ENCODE measurements at regions not wholly inside any gene's neighbourhood (a gene's known extent, or its start where the extent isn't known, plus 50 kb on each side); places are given as distances from the start of the nearest gene placed in this dataset.

- ATAC-seq (no peak), DNase-seq (no peak)
- H3K4me3 ChIP-seq (ENCODE audit: low read length): no peak overlapping the region
- H3K9me3 ChIP-seq (ENCODE audit: control insufficient read depth, low read length): no peaks in the 10 kb centered on the region
- no peaks in the 10 kb centered on the region for H3K27me3 ChIP-seq (ENCODE audit: control insufficient read depth, insufficient read depth)
- intact Hi-C loops (cut with DNase I): no loop called here
- H3K27ac ChIP-seq (ENCODE audit: low read length): no peak overlapping the region
- WGBS: 78% methylated on average over 1 of the region's 1 CpG
- no peaks in the 10 kb centered on the region for H3K4me1 ChIP-seq (ENCODE audit: control insufficient read depth, insufficient read depth, low read length)
Measured at GRCh38 chr4:28690890-28691289, 1830.2 kb downstream of the STIM2 start.

GRCh38 chr4:28702571-28702970, 1841.9 kb downstream of the STIM2 start:
- WGBS: 70% methylated on average over 4 of the region's 4 CpGs
- DNase-seq: no peak
- intact Hi-C loops (cut with DNase I): no loop called here
- Histone ChIP-seq H3K27me3 (ENCODE audit: control insufficient read depth, insufficient read depth) (no peaks in the 10 kb centered on the region), H3K9me3 (ENCODE audit: control insufficient read depth, low read length) (no peaks in the 10 kb centered on the region), H3K27ac (ENCODE audit: low read length) (no peak overlapping the region), H3K4me3 (ENCODE audit: low read length) (no peak overlapping the region), H3K4me1 (ENCODE audit: control insufficient read depth, insufficient read depth, low read length) (no peaks in the 10 kb centered on the region)
- ATAC-seq: no peak

GRCh38 chr4:28709891-28710290, 1849.2 kb downstream of the STIM2 start:
- ATAC-seq (no peak), DNase-seq (no peak)
- H3K9me3 ChIP-seq (ENCODE audit: control insufficient read depth, low read length): no peaks in the 10 kb centered on the region
- H3K27ac ChIP-seq (ENCODE audit: low read length): no peak overlapping the region
- intact Hi-C loops (cut with DNase I): no loop called here
- no peaks in the 10 kb centered on the region for H3K4me1 ChIP-seq (ENCODE audit: control insufficient read depth, insufficient read depth, low read length)
- no peaks in the 10 kb centered on the region for H3K27me3 ChIP-seq (ENCODE audit: control insufficient read depth, insufficient read depth)
- H3K4me3 ChIP-seq (ENCODE audit: low read length): no peak overlapping the region
- WGBS: 35% methylated on average over 3 of the region's 3 CpGs

GRCh38 chr4:28723371-28723770, 1862.7 kb downstream of the STIM2 start:
- H3K9me3 ChIP-seq (ENCODE audit: control insufficient read depth, low read length): no peaks in the 10 kb centered on the region
- H3K4me1 ChIP-seq (ENCODE audit: control insufficient read depth, insufficient read depth, low read length): no peaks in the 10 kb centered on the region
- no peak overlapping the region for H3K4me3 ChIP-seq (ENCODE audit: low read length)
- H3K27ac ChIP-seq (ENCODE audit: low read length): no peak overlapping the region
- intact Hi-C loops (cut with DNase I): no loop called here
- DNase-seq: no peak
- no peak for ATAC-seq
- no peaks in the 10 kb centered on the region for H3K27me3 ChIP-seq (ENCODE audit: control insufficient read depth, insufficient read depth)
- 67% methylated on average over 6 of the region's 6 CpGs for WGBS

GRCh38 chr4:28724239-28724638, 1863.6 kb downstream of the STIM2 start:
- intact Hi-C loops (cut with DNase I): no loop called here
- H3K4me1 ChIP-seq (ENCODE audit: control insufficient read depth, insufficient read depth, low read length): no peaks in the 10 kb centered on the region
- H3K9me3 ChIP-seq (ENCODE audit: control insufficient read depth, low read length): no peaks in the 10 kb centered on the region
- no peak overlapping the region for H3K4me3 ChIP-seq (ENCODE audit: low read length)
- no peak for ATAC-seq
- 95% methylated on average over 1 of the region's 1 CpG for WGBS
- no peak for DNase-seq
- no peaks in the 10 kb centered on the region for H3K27me3 ChIP-seq (ENCODE audit: control insufficient read depth, insufficient read depth)
- H3K27ac ChIP-seq (ENCODE audit: low read length): no peak overlapping the region

- WGBS: 49% methylated on average over 2 of the region's 2 CpGs
- Histone ChIP-seq H3K4me3 (ENCODE audit: low read length) (no peak overlapping the region), H3K27ac (ENCODE audit: low read length) (no peak overlapping the region), H3K9me3 (ENCODE audit: control insufficient read depth, low read length) (no peaks in the 10 kb centered on the region), H3K27me3 (ENCODE audit: control insufficient read depth, insufficient read depth) (no peaks in the 10 kb centered on the region), H3K4me1 (ENCODE audit: control insufficient read depth, insufficient read depth, low read length) (no peaks in the 10 kb centered on the region)
- intact Hi-C loops (cut with DNase I): no loop called here
- DNase-seq (no peak), ATAC-seq (no peak)
Measured at GRCh38 chr4:28730304-28730703, 1869.7 kb downstream of the STIM2 start.

GRCh38 chr4:28744066-28744465, 1883.4 kb downstream of the STIM2 start:
- ATAC-seq: no peak
- no peak overlapping the region for H3K4me3 ChIP-seq (ENCODE audit: low read length)
- intact Hi-C loops (cut with DNase I): no loop called here

GRCh38 chr4:28754376-28754775, 1893.7 kb downstream of the STIM2 start:
- intact Hi-C loops (cut with DNase I): no loop called here
- Histone ChIP-seq H3K9me3 (ENCODE audit: control insufficient read depth, low read length) (no peaks in the 10 kb centered on the region), H3K27ac (ENCODE audit: low read length) (no peak overlapping the region), H3K4me1 (ENCODE audit: control insufficient read depth, insufficient read depth, low read length) (no peaks in the 10 kb centered on the region), H3K4me3 (ENCODE audit: low read length) (no peak overlapping the region), H3K27me3 (ENCODE audit: control insufficient read depth, insufficient read depth) (no peaks in the 10 kb centered on the region)
- ATAC-seq (no peak), DNase-seq (no peak)
- 58% methylated on average over 3 of the region's 3 CpGs for WGBS

More at GRCh38 chr4:28744066-28744465, 1883.4 kb downstream of the STIM2 start:
- H3K27ac ChIP-seq (ENCODE audit: low read length): no peak overlapping the region
- H3K4me1 ChIP-seq (ENCODE audit: control insufficient read depth, insufficient read depth, low read length): no peaks in the 10 kb centered on the region
- H3K27me3 ChIP-seq (ENCODE audit: control insufficient read depth, insufficient read depth): no peaks in the 10 kb centered on the region
- H3K9me3 ChIP-seq (ENCODE audit: control insufficient read depth, low read length): no peaks in the 10 kb centered on the region
- no peak for DNase-seq
- WGBS: 67% methylated on average over 4 of the region's 4 CpGs

GRCh38 chr4:28755081-28755480, 1894.4 kb downstream of the STIM2 start:
- no peak for DNase-seq
- H3K9me3 ChIP-seq (ENCODE audit: control insufficient read depth, low read length): no peaks in the 10 kb centered on the region
- no peak overlapping the region for H3K4me3 ChIP-seq (ENCODE audit: low read length)
- H3K27me3 ChIP-seq (ENCODE audit: control insufficient read depth, insufficient read depth): no peaks in the 10 kb centered on the region
- no peak for ATAC-seq
- no peak overlapping the region for H3K27ac ChIP-seq (ENCODE audit: low read length)
- H3K4me1 ChIP-seq (ENCODE audit: control insufficient read depth, insufficient read depth, low read length): no peaks in the 10 kb centered on the region
- WGBS: 79% methylated on average over 2 of the region's 2 CpGs
- intact Hi-C loops (cut with DNase I): no loop called here

- intact Hi-C loops (cut with DNase I): no loop called here
- Histone ChIP-seq H3K27me3 (ENCODE audit: control insufficient read depth, insufficient read depth) (no peaks in the 10 kb centered on the region), H3K4me1 (ENCODE audit: control insufficient read depth, insufficient read depth, low read length) (no peaks in the 10 kb centered on the region), H3K9me3 (ENCODE audit: control insufficient read depth, low read length) (no peaks in the 10 kb centered on the region), H3K4me3 (ENCODE audit: low read length) (no peak overlapping the region), H3K27ac (ENCODE audit: low read length) (no peak overlapping the region)
- DNase-seq: no peak
- no peak for ATAC-seq
Measured at GRCh38 chr4:28759064-28759463, 1898.4 kb downstream of the STIM2 start.

- Histone ChIP-seq H3K4me3 (ENCODE audit: low read length) (no peak overlapping the region), H3K4me1 (ENCODE audit: control insufficient read depth, insufficient read depth, low read length) (no peaks in the 10 kb centered on the region), H3K9me3 (ENCODE audit: control insufficient read depth, low read length) (no peaks in the 10 kb centered on the region), H3K27ac (ENCODE audit: low read length) (no peak overlapping the region), H3K27me3 (ENCODE audit: control insufficient read depth, insufficient read depth) (no peaks in the 10 kb centered on the region)
- ATAC-seq (no peak), DNase-seq (no peak)
- intact Hi-C loops (cut with DNase I): no loop called here
- 89% methylated on average over 6 of the region's 6 CpGs for WGBS
Measured at GRCh38 chr4:28760003-28760402, 1899.4 kb downstream of the STIM2 start.

- Histone ChIP-seq H3K27ac (ENCODE audit: low read length) (no peak overlapping the region), H3K4me1 (ENCODE audit: control insufficient read depth, insufficient read depth, low read length) (no peaks in the 10 kb centered on the region), H3K9me3 (ENCODE audit: control insufficient read depth, low read length) (no peaks in the 10 kb centered on the region), H3K4me3 (ENCODE audit: low read length) (no peak overlapping the region), H3K27me3 (ENCODE audit: control insufficient read depth, insufficient read depth) (no peaks in the 10 kb centered on the region)
- DNase-seq: no peak
- intact Hi-C loops (cut with DNase I): no loop called here
- 90% methylated on average over 1 of the region's 1 CpG for WGBS
- no peak for ATAC-seq
Measured at GRCh38 chr4:28772066-28772465, 1911.4 kb downstream of the STIM2 start.
